Cardiac fibroblast (primary cell): ENCODE measurements at regions not wholly inside any gene's neighbourhood (a gene's known extent, or its start where the extent isn't known, plus 50 kb on each side); places are given as distances from the start of the nearest gene placed in this dataset.
A peak's percentile ranks its signal among the peaks of the same experiment; 100 is the strongest.

Experiments used
- DNase-seq, 2 donors: peaks; one replicate each; pipeline versions ENCODE4 v3.0.0 to v3.0.0-alpha.2; 2010; ENCODE audit warnings: low read depth in 2 of 2
- H3K4me3 ChIP-seq, 2 donors: replicated peaks in 1 of 2; 1 replicate in 1 of 2; 2 replicates in 1 of 2; pipeline ENCODE4 v1.5.1; 2011; ENCODE audit warnings: low read depth in 2 of 2, low read length in 2 of 2, mild to moderate bottlenecking in 2 of 2, moderate library complexity in 1 of 2
- CTCF ChIP-seq: IDR thresholded peaks from one replicate; pipeline ENCODE4 v1.5.1; 2011; ENCODE audit warnings: low read depth, mild to moderate bottlenecking, low read length, inconsistent platforms

- no peak for DNase-seq
- no peak overlapping the region for H3K4me3 ChIP-seq
- no peak for TF ChIP-seq CTCF
Observed at GRCh38 chr2:220185766-220186305, 558.4 kb downstream of the SLC4A3 start.

GRCh38 chr2:220188031-220188430, 560.6 kb downstream of the SLC4A3 start:
- H3K4me3 ChIP-seq: no peak overlapping the region
- DNase-seq: peak; percentile 19 to 52
- no peak for TF ChIP-seq CTCF

GRCh38 chr2:220191031-220191430, 563.6 kb downstream of the SLC4A3 start:
- H3K4me3 ChIP-seq: no peak overlapping the region
- peak in 1 of 2 donors; percentile 7 for DNase-seq
- no peak for TF ChIP-seq CTCF

GRCh38 chr2:220191737-220192136, 564.3 kb downstream of the SLC4A3 start:
- no peak for DNase-seq
- no peak for TF ChIP-seq CTCF

GRCh38 chr2:220192994-220193753, 565.7 kb downstream of the SLC4A3 start:
- DNase-seq: peak in 1 of 2 donors; percentile 12
- no peak for TF ChIP-seq CTCF

More at GRCh38 chr2:220191737-220192136, 564.3 kb downstream of the SLC4A3 start:
- no peak overlapping the region for H3K4me3 ChIP-seq

GRCh38 chr2:220194630-220195584, 567.5 kb downstream of the SLC4A3 start:
- DNase-seq: no peak
- no peak overlapping the region for H3K4me3 ChIP-seq
- no peak for TF ChIP-seq CTCF

More at GRCh38 chr2:220192994-220193753, 565.7 kb downstream of the SLC4A3 start:
- H3K4me3 ChIP-seq: no peak overlapping the region
